ENCODE measurements at regions not wholly inside any gene's neighbourhood (a gene's known extent, or its start where the extent isn't known, plus 50 kb on each side); places are given as distances from the start of the nearest gene placed in this dataset.
"Not testable (repeated sequence)": the region's sequence is repeated elsewhere in the genome, so short reads cannot be mapped to it uniquely, and the experiment has no call there.

DNA sequence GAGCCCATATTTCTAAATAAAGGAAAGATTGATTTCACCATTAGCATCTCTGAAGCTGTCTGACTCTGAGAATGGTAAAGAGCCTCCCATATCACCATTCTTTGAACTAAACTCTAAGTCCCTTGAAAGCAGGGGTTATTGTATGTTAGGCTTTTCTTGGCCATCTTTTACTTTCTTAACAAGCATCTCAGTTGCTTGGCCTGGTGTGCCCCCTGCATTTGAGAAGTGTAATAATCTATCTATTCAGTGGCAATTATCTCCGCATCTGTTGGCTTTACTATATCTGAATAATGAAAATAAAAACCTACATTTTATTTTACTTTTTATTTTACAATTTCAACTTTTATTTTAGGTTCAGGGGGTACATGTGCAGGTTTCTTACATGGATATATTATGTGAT, 128.3 kb upstream of the ARMCX2 start:
- Histone ChIP-seq H3K9me3 (ENCODE audit: control insufficient read depth, low read length) (no peaks in the 10 kb centered on the region), H3K36me3 (ENCODE audit: control insufficient read depth, insufficient read depth, low read length) (no peaks in the 10 kb centered on the region), H3K4me1 (no peaks in the 10 kb centered on the region), H3K4me3 (ENCODE audit: low read depth, low read length) (no peak overlapping the region), H3K27me3 (ENCODE audit: control insufficient read depth, insufficient read depth, low read length) (no peaks in the 10 kb centered on the region), H3K27ac (no peak overlapping the region), H2AFZ (no peak overlapping the region), H3K4me2 (ENCODE audit: low read length) (no peak overlapping the region), H3K79me2 (no peaks in the 10 kb centered on the region), H3K9ac (no peak overlapping the region)
- TF ChIP-seq, protein P1, sequence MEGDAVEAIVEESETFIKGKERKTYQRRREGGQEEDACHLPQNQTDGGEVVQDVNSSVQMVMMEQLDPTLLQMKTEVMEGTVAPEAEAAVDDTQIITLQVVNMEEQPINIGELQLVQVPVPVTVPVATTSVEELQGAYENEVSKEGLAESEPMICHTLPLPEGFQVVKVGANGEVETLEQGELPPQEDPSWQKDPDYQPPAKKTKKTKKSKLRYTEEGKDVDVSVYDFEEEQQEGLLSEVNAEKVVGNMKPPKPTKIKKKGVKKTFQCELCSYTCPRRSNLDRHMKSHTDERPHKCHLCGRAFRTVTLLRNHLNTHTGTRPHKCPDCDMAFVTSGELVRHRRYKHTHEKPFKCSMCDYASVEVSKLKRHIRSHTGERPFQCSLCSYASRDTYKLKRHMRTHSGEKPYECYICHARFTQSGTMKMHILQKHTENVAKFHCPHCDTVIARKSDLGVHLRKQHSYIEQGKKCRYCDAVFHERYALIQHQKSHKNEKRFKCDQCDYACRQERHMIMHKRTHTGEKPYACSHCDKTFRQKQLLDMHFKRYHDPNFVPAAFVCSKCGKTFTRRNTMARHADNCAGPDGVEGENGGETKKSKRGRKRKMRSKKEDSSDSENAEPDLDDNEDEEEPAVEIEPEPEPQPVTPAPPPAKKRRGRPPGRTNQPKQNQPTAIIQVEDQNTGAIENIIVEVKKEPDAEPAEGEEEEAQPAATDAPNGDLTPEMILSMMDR (IDR thresholded peaks at IDR 0.05): no peak

DNA sequence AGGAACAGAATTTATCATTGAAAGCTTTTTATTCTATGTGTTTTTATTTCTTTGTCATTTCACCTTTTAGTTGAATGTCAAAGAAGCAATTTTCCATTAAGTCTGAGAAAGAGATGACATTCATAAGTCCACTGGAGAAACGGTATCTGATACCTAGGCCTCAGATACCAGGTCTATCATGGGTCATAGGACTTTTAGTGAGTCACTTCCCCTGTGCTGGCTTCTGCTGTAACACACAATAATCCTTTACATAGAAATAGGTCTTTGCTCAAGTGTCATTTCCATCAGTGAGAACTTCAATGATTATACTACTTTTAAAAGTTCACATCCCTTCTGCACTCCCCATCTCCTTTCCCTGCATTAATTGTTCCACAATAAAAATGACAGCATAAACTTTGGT, 125.5 kb upstream of the ARMCX2 start:
- no peak overlapping the region for H3K4me2 ChIP-seq (ENCODE audit: low read length)
- no peaks in the 10 kb centered on the region for H3K4me1 ChIP-seq
- no peaks in the 10 kb centered on the region for H3K36me3 ChIP-seq (ENCODE audit: control insufficient read depth, insufficient read depth, low read length)
- TF ChIP-seq, protein P1 (IDR thresholded peaks at IDR 0.05): no peak
- no peak overlapping the region for H3K9ac ChIP-seq
- no peak overlapping the region for H3K4me3 ChIP-seq (ENCODE audit: low read depth, low read length)
- no peaks in the 10 kb centered on the region for H3K79me2 ChIP-seq
- H3K27me3 ChIP-seq (ENCODE audit: control insufficient read depth, insufficient read depth, low read length): no peaks in the 10 kb centered on the region
- H3K9me3 ChIP-seq (ENCODE audit: control insufficient read depth, low read length): no peaks in the 10 kb centered on the region
- no peak overlapping the region for H2AFZ ChIP-seq
- no peak overlapping the region for H3K27ac ChIP-seq

DNA sequence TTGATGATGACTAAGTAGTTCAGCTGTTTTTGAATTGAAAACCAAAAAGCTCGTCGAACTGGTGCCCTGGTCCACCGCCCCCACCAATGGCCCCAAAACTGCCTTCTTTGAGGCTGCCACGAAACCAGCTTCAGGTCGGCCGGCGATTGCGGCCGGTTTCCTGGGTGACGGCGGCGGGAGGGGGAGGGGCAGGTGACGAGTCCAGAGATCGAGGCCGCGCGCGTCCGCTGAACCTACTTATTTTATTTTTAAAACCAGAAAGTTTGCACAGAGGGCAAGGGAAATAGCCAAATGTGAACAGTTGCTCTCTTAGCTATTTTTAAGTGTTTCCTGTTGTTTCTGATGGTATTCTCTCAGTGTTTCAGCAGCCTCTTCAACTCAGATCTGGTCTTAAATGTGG, 120.8 kb upstream of the ARMCX2 start:
- H3K9ac ChIP-seq; H3K4me2 ChIP-seq (ENCODE audit: low read length); H3K79me2 ChIP-seq; H3K4me1 ChIP-seq; H3K27ac ChIP-seq; H2AFZ ChIP-seq; H3K36me3 ChIP-seq (ENCODE audit: control insufficient read depth, insufficient read depth, low read length); H3K9me3 ChIP-seq (ENCODE audit: control insufficient read depth, low read length); H3K27me3 ChIP-seq (ENCODE audit: control insufficient read depth, insufficient read depth, low read length); H3K4me3 ChIP-seq (ENCODE audit: low read depth, low read length): not testable (repeated sequence)

DNA sequence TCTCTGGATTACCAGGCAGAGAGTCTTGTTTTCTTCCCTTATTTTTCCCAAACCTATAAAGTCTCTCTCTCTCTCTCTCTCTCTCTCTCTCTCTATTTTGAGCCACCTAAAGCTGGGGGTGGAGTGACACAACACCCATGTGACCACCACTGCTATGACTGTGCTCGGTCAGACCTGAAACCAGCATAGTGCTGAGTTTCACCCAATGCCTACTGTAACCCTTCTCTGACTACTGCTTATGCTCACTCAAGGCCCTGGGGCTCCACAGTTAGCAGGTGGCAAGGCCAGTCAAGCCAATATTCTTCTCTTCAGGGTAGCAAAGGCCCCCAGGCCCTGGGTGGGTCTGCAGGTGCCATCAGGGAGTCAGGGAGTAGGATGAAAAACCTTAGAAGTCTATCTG, 114.7 kb upstream of the ARMCX2 start:
- Histone ChIP-seq H3K36me3 (ENCODE audit: control insufficient read depth, insufficient read depth, low read length) (no peaks in the 10 kb centered on the region), H3K27ac (no peak overlapping the region), H3K4me3 (ENCODE audit: low read depth, low read length) (no peak overlapping the region), H3K27me3 (ENCODE audit: control insufficient read depth, insufficient read depth, low read length) (no peaks in the 10 kb centered on the region), H3K9me3 (ENCODE audit: control insufficient read depth, low read length) (no peaks in the 10 kb centered on the region), H3K79me2 (no peaks in the 10 kb centered on the region), H3K9ac (no peak overlapping the region), H2AFZ (no peak overlapping the region), H3K4me2 (ENCODE audit: low read length) (no peak overlapping the region), H3K4me1 (no peaks in the 10 kb centered on the region)
- TF ChIP-seq, protein P1 (IDR thresholded peaks at IDR 0.05): no peak

DNA sequence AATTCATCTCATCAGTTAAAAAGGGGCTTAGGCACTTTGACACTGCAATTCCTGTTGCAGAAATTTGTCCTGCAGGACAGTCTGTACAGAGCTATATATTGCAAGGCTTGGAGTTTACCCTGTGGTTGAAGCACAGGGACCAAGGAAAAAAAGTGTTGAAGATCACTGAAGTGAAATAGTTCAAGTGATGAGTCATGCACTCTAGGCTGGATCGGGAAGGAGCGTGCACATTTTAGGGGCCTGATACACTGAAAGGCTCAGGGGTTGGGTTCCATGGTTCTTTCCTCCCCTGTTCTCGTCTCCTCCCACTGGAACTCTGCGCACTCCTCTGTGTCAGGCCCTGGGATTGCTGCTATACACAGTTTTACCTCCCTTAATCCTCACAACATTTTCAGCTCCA, 104.9 kb upstream of the ARMCX2 start:
- no peak overlapping the region for H3K4me2 ChIP-seq (ENCODE audit: low read length)
- no peak overlapping the region for H3K9ac ChIP-seq
- no peaks in the 10 kb centered on the region for H3K79me2 ChIP-seq
- TF ChIP-seq, protein P1 (IDR thresholded peaks at IDR 0.05): no peak
- no peaks in the 10 kb centered on the region for H3K4me1 ChIP-seq
- no peaks in the 10 kb centered on the region for H3K27me3 ChIP-seq (ENCODE audit: control insufficient read depth, insufficient read depth, low read length)
- H3K36me3 ChIP-seq (ENCODE audit: control insufficient read depth, insufficient read depth, low read length): no peaks in the 10 kb centered on the region
- H3K4me3 ChIP-seq (ENCODE audit: low read depth, low read length): no peak overlapping the region
- H2AFZ ChIP-seq: no peak overlapping the region
- no peaks in the 10 kb centered on the region for H3K9me3 ChIP-seq (ENCODE audit: control insufficient read depth, low read length)
- no peak overlapping the region for H3K27ac ChIP-seq

Data from parathyroid adenoma (tissue), 2 donors.